HCT116 (cell line): ENCODE measurements at regions not wholly inside any gene's neighbourhood (a gene's known extent, or its start where the extent isn't known, plus 50 kb on each side); places are given as distances from the start of the nearest gene placed in this dataset.
"Not testable (repeated sequence)": the region's sequence is repeated elsewhere in the genome, so short reads cannot be mapped to it uniquely, and the experiment has no call there.

Experiments used
- ATAC-seq: fragments of 200-7000 bp; cut with Tn5 transposase; 2 replicates; pipeline ENCODE4 v1.9.1; 2020; ENCODE audit warnings: mild to moderate bottlenecking, moderate library complexity
- BruUV-seq: library from RNA; stranded (reverse); fragments of 400-500 nt; replicated peaks from 2 replicates; lab custom pipeline; 2021; lab: Mats Ljungman, UMichigan
- CTCF ChIA-PET: fragments of 300-600 bp; sonication (Branson Sonifier 250); formaldehyde crosslinking; loops from one replicate; lab custom pipeline; 2021; ENCODE audit warnings: antibody characterized with exemption; lab: Charles Lee
- POLR2A ChIA-PET: fragments of 300-600, 350-600 bp; sonication (Branson Sonifier 250); formaldehyde crosslinking; loops from one replicate; lab custom pipeline; 2021; ENCODE audit warnings: antibody characterized with exemption; lab: Charles Lee
- RAD21 ChIA-PET, 2 experiments: fragments of 300-600 bp; sonication (Branson Sonifier 250); formaldehyde crosslinking; loops; one replicate each; lab custom pipeline; 2023; ENCODE audit warnings: low total read pairs in 2 of 2; ENCODE audit not compliant: uncharacterized antibody in 2 of 2, unreplicated experiment in 2 of 2, low non-redundant PET in 1 of 2; lab: Charles Lee
- DNase-seq: peaks from one replicate; pipeline ENCODE4 v3.0.0-alpha.2; 2010; ENCODE audit warnings: low read depth, low spot score
- H2AFZ ChIP-seq: fragments of 200-600 bp; shearing (Covaris generic), sonication (generic); 2 replicates; pipeline ENCODE4 v1.6.1; 2017; ENCODE audit warnings: low read depth, mixed run types, mixed read lengths, antibody characterized with exemption, low read length; ENCODE audit not compliant: poor library complexity, severe bottlenecking
- H3K27ac ChIP-seq: 2 replicates; pipeline ENCODE4 v1.5.1; 2012; ENCODE audit warnings: low read depth, low read length
- H3K27me3 ChIP-seq: fragments of 200-600 bp; sonication (generic); 2 replicates; pipeline ENCODE4 v1.6.1; 2016; ENCODE audit warnings: mixed run types, low read length, mixed read lengths; ENCODE audit not compliant: insufficient read depth
- H3K36me3 ChIP-seq, 2 experiments: fragments of 200-500 bp in 1 of 2; fragments of 200-600 bp in 1 of 2; sonication (Bioruptor generic) in 1 of 2; sonication (generic) in 1 of 2; 2 replicates each; pipeline versions ENCODE4 v1.5.1 to v1.6.1; 2014 to 2016; ENCODE audit warnings: low read length in 2 of 2, inconsistent platforms in 1 of 2, mixed read lengths in 1 of 2, mixed run types in 1 of 2; ENCODE audit not compliant: insufficient read depth in 2 of 2, control insufficient read depth in 1 of 2
- H3K4me1 ChIP-seq, 2 experiments: fragments of 200-600 bp in 1 of 2; sonication (generic) in 1 of 2; 2 replicates each; pipeline versions ENCODE4 v1.5.1 to v1.6.1; 2012 to 2017; ENCODE audit warnings: low read length in 2 of 2, inconsistent platforms in 1 of 2, mild to moderate bottlenecking in 1 of 2, mixed read lengths in 1 of 2, mixed run types in 1 of 2, moderate library complexity in 1 of 2; ENCODE audit not compliant: insufficient read depth in 2 of 2, control insufficient read depth in 1 of 2
- H3K4me2 ChIP-seq: fragments of 200-600 bp; sonication (generic); 2 replicates; pipeline ENCODE4 v1.6.1; 2017; ENCODE audit warnings: mixed run types, low read length, mixed read lengths
- H3K4me3 ChIP-seq, 2 experiments: fragments of 200-600 bp in 1 of 2; sonication (generic) in 1 of 2; replicated peaks in 1 of 2; 2 replicates each; pipeline ENCODE4 v1.5.1; 2011 to 2016; ENCODE audit warnings: low read length in 2 of 2, control low read depth in 1 of 2, low read depth in 1 of 2, mild to moderate bottlenecking in 1 of 2, mixed read lengths in 1 of 2, mixed run types in 1 of 2
- H3K79me2 ChIP-seq: fragments of 200-600 bp; sonication (generic); 2 replicates; pipeline ENCODE4 v1.6.1; 2017; ENCODE audit warnings: mild to moderate bottlenecking, mixed run types, low read length, moderate library complexity, mixed read lengths; ENCODE audit not compliant: insufficient read depth
- H3K9ac ChIP-seq: fragments of 200-600 bp; sonication (generic); 2 replicates; pipeline ENCODE4 v1.6.1; 2016; ENCODE audit warnings: low read length, mixed read lengths
- H3K9me2 ChIP-seq: fragments of 200-600 bp; sonication (generic), shearing (Covaris generic); 2 replicates; pipeline ENCODE4 v1.6.1; 2017; ENCODE audit warnings: mixed run types, mild to moderate bottlenecking, moderate library complexity; ENCODE audit not compliant: insufficient read depth
- H3K9me3 ChIP-seq, 2 experiments: fragments of 200-500 bp in 1 of 2; fragments of 200-600 bp in 1 of 2; sonication (Bioruptor generic) in 1 of 2; sonication (generic) in 1 of 2; 2 replicates each; pipeline ENCODE4 v1.6.1; 2014 to 2017; ENCODE audit warnings: low read length in 2 of 2, mixed read lengths in 2 of 2, inconsistent platforms in 1 of 2, low read depth in 1 of 2, mild to moderate bottlenecking in 1 of 2, mixed run types in 1 of 2, moderate library complexity in 1 of 2; ENCODE audit not compliant: control insufficient read depth in 1 of 2, insufficient read depth in 1 of 2
- H4K20me1 ChIP-seq: fragments of 200-600 bp; sonication (generic), shearing (Covaris generic); 2 replicates; pipeline ENCODE4 v1.6.1; 2017; ENCODE audit warnings: mixed run types, mild to moderate bottlenecking, moderate library complexity; ENCODE audit not compliant: insufficient read depth
- ATF3 ChIP-seq: IDR thresholded peaks from 2 replicates; pipeline ENCODE4 v1.6.1; 2012
- CBX3 ChIP-seq: IDR thresholded peaks from 2 replicates; pipeline ENCODE4 v1.6.1; 2012; ENCODE audit warnings: low read depth
- CTCF ChIP-seq, 3 experiments: fragments of 200-600 bp in 1 of 3; sonication (generic) in 1 of 3; IDR thresholded peaks in 2 of 3; conservative IDR thresholded peaks in 1 of 3; 2 replicates each; pipeline ENCODE4 v1.5.1; 2012 to 2017; ENCODE audit warnings: low read depth in 2 of 3, low read length in 2 of 3, antibody characterized with exemption in 1 of 3, borderline replicate concordance in 1 of 3, control low read depth in 1 of 3, mild to moderate bottlenecking in 1 of 3, mixed read lengths in 1 of 3, mixed run types in 1 of 3, moderate library complexity in 1 of 3; ENCODE audit not compliant: insufficient read depth in 1 of 3
- EGR1 ChIP-seq: IDR thresholded peaks from 2 replicates; pipeline ENCODE4 v1.6.1; 2012; ENCODE audit warnings: low read depth
- POLR2A ChIP-seq: IDR thresholded peaks from 2 replicates; pipeline ENCODE4 v1.7.0; 2011; ENCODE audit warnings: borderline replicate concordance; ENCODE audit not compliant: insufficient read depth, insufficient read length; ENCODE audit errors: extremely low read depth
- POLR2AphosphoS5 ChIP-seq: IDR thresholded peaks from 2 replicates; pipeline ENCODE4 v1.6.1; 2011; ENCODE audit warnings: mild to moderate bottlenecking, low read depth, low read length, moderate library complexity
- RAD21 ChIP-seq: IDR thresholded peaks from 2 replicates; pipeline ENCODE4 v1.6.1; 2012; ENCODE audit warnings: low read depth, mild to moderate bottlenecking
- SP1 ChIP-seq: IDR thresholded peaks from 2 replicates; pipeline ENCODE4 v1.6.1; 2012; ENCODE audit warnings: low read depth
- SRF ChIP-seq: IDR thresholded peaks from 2 replicates; pipeline ENCODE4 v1.6.1; 2012; ENCODE audit warnings: low read depth
- ZBTB33 ChIP-seq: IDR thresholded peaks from 2 replicates; pipeline ENCODE4 v1.6.1; 2011; ENCODE audit warnings: mild to moderate bottlenecking, low read length, moderate library complexity; ENCODE audit not compliant: insufficient replicate concordance; ENCODE audit errors: extremely low read depth
- ZFX ChIP-seq: fragments of 450-650 bp; IDR thresholded peaks from 2 replicates; pipeline ENCODE4 v1.6.1; 2017
- intact Hi-C: fragments of 100-400 bp; cut with micrococcal nuclease; formaldehyde crosslinking; loops from 2 replicates; pipeline ENCODE4 v1.10.0; 2022

- intact Hi-C loops: not testable (repeated sequence)
These were observed 169.6 kb upstream of the RAI2 start for GRCh38 chrX:18030656-18031055.

GRCh38 chrX:18026166-18026565 is 165.1 kb upstream of the RAI2 start:
- Histone ChIP-seq H3K9ac (no peak overlapping the region), H3K36me3 (no peaks in the 10 kb centered on the region), H4K20me1 (no peaks in the 10 kb centered on the region), H3K4me2 (no peak overlapping the region), H3K9me2 (no peaks in the 10 kb centered on the region), H3K27ac (no peak overlapping the region), H3K79me2 (no peaks in the 10 kb centered on the region), H2AFZ (no peak overlapping the region)
- no TSS peak for BruUV-seq
- POLR2A ChIA-PET: no interaction called here
- TF ChIP-seq POLR2AphosphoS5 (no peak), SP1 (no peak)
- TF ChIP-seq, all 23 proteins: peak for 0
- Histone ChIP-seq H3K4me3 (no peak overlapping the region), H3K9me3 (no peaks in the 10 kb centered on the region), H3K27me3 (no peaks in the 10 kb centered on the region), H3K4me1 (no peaks in the 10 kb centered on the region)
- DNase-seq: no peak
- RAD21 ChIA-PET: no interaction called here
- intact Hi-C loops: no loop called here
- CTCF ChIA-PET: no interaction called here
- no peak for ATAC-seq

More at GRCh38 chrX:18030656-18031055, 169.6 kb upstream of the RAI2 start:
- RAD21 ChIA-PET, BruUV-seq, H3K9me3 ChIP-seq, POLR2A ChIA-PET, DNase-seq, H3K27ac ChIP-seq, H3K4me3 ChIP-seq, H3K36me3 ChIP-seq, H3K4me1 ChIP-seq, H3K9me2 ChIP-seq, H4K20me1 ChIP-seq, H3K27me3 ChIP-seq, H2AFZ ChIP-seq, ATAC-seq, CTCF ChIA-PET, H3K4me2 ChIP-seq, H3K9ac ChIP-seq, H3K79me2 ChIP-seq: not testable (repeated sequence)

- Histone ChIP-seq H3K27ac (no peak overlapping the region), H3K4me3 (no peak overlapping the region), H3K27me3 (no peaks in the 10 kb centered on the region), H3K4me1 (no peaks in the 10 kb centered on the region), H3K79me2 (no peaks in the 10 kb centered on the region), H3K9ac (no peak overlapping the region), H2AFZ (no peak overlapping the region), H4K20me1 (no peaks in the 10 kb centered on the region), H3K36me3 (no peaks in the 10 kb centered on the region), H3K4me2 (no peak overlapping the region), H3K9me3 (no peaks in the 10 kb centered on the region), H3K9me2 (no peaks in the 10 kb centered on the region)
- ATAC-seq (no peak), DNase-seq (no peak)
- CTCF ChIA-PET: no interaction called here
- POLR2A ChIA-PET: no interaction called here
- BruUV-seq: no TSS peak
- RAD21 ChIA-PET: no interaction called here
- intact Hi-C loops: no loop called here
- no peak for TF ChIP-seq ATF3
- no peak for TF ChIP-seq CBX3
- TF ChIP-seq ZBTB33: no peak
- TF ChIP-seq POLR2A: no peak
- no peak for TF ChIP-seq CTCF (IDR thresholded peaks at IDR 0.05 in 2 of 3, conservative IDR thresholded peaks at IDR 0.05 in 1 of 3; ENCODE audit: borderline replicate concordance in 1 of 3, insufficient read depth in 1 of 3, low read depth in 2 of 3, low read length in 2 of 3)
- no peak for TF ChIP-seq RAD21
- no peak for TF ChIP-seq SRF
- TF ChIP-seq POLR2AphosphoS5: no peak
- TF ChIP-seq EGR1: no peak
- no peak for TF ChIP-seq ZFX
These were observed 156.3 kb upstream of the RAI2 start for GRCh38 chrX:18017411-18017810.
